Thoracic aorta (tissue), 2 donors: ENCODE measurements at regions not wholly inside any gene's neighbourhood (a gene's known extent, or its start where the extent isn't known, plus 50 kb on each side); places are given as distances from the start of the nearest gene placed in this dataset.

Experiments used
- ATAC-seq: fragments of 150-250 bp; one replicate; pipeline ENCODE4 v1.8.0; 2017; ENCODE audit warnings: low read depth; ENCODE audit not compliant: insufficient number of reproducible peaks, low FRiP score
- DNase-seq: peaks from one replicate; pipeline ENCODE4 v3.0.0-alpha.2; 2020; ENCODE audit warnings: low spot score
- H3K27ac ChIP-seq, 2 donors: fragments of 200-600 bp; sonication (generic); 1 replicate in 1 of 2; 2 replicates in 1 of 2; pipeline ENCODE4 v1.5.1; 2016; ENCODE audit warnings: mild to moderate bottlenecking in 2 of 2, moderate library complexity in 2 of 2
- H3K27me3 ChIP-seq: fragments of 200-600 bp; sonication (generic); replicated peaks from 2 replicates; pipeline ENCODE4 v1.6.0; 2016; ENCODE audit warnings: mild to moderate bottlenecking; ENCODE audit not compliant: insufficient read depth
- H3K36me3 ChIP-seq: fragments of 200-600 bp; sonication (generic); one replicate; pipeline ENCODE4 v1.5.1; 2016
- H3K4me1 ChIP-seq, 2 donors: fragments of 200-600 bp; sonication (generic); 1 replicate in 1 of 2; 2 replicates in 1 of 2; pipeline versions ENCODE4 v1.5.1 to v1.6.0; 2016; ENCODE audit warnings: low read depth in 2 of 2, mild to moderate bottlenecking in 1 of 2; ENCODE audit not compliant: control insufficient read depth in 1 of 2
- H3K4me3 ChIP-seq: fragments of 200-600 bp; sonication (generic); 2 replicates; pipeline ENCODE4 v1.5.1; 2016; ENCODE audit warnings: mild to moderate bottlenecking
- H3K9me3 ChIP-seq: fragments of 200-600 bp; sonication (generic); 2 replicates; pipeline ENCODE4 v1.5.1; 2016
- TF ChIP-seq, protein P1 (sequence below): fragments of 200-600 bp; sonication (generic); IDR thresholded peaks from one replicate; pipeline ENCODE4 v1.5.1; 2019; ENCODE audit warnings: antibody characterized with exemption

DNA sequence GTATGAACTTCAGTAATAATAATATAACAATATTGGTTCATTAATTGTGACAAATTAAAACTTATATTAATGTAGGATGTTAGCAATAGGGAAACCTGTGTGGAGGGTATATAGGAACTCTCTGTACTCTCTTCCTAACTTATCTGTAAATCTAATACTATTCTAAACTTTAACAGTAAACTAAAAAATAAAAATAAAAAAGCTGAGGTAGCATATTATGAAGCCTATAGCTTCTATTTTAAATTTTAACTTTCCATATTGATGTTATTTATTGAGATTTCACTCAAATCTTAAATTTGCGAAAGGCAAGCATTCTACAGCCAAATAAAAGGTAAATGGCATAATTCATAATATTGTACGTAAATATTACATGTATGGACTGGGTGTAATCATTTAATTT lies 326.4 kb downstream of the MEI4 start:
- H3K9me3 ChIP-seq = peaks cover 16% of the 10 kb centered on the region
- ATAC-seq = no peak
- H3K27ac ChIP-seq = no peak overlapping the region
- H3K4me3 ChIP-seq = no peak overlapping the region
- H3K27me3 ChIP-seq = no peaks in the 10 kb centered on the region
- H3K4me1 ChIP-seq = no peaks in the 10 kb centered on the region
- TF ChIP-seq, protein P1, sequence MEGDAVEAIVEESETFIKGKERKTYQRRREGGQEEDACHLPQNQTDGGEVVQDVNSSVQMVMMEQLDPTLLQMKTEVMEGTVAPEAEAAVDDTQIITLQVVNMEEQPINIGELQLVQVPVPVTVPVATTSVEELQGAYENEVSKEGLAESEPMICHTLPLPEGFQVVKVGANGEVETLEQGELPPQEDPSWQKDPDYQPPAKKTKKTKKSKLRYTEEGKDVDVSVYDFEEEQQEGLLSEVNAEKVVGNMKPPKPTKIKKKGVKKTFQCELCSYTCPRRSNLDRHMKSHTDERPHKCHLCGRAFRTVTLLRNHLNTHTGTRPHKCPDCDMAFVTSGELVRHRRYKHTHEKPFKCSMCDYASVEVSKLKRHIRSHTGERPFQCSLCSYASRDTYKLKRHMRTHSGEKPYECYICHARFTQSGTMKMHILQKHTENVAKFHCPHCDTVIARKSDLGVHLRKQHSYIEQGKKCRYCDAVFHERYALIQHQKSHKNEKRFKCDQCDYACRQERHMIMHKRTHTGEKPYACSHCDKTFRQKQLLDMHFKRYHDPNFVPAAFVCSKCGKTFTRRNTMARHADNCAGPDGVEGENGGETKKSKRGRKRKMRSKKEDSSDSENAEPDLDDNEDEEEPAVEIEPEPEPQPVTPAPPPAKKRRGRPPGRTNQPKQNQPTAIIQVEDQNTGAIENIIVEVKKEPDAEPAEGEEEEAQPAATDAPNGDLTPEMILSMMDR = no peak
- H3K36me3 ChIP-seq = no peaks in the 10 kb centered on the region
- DNase-seq = no peak

DNA sequence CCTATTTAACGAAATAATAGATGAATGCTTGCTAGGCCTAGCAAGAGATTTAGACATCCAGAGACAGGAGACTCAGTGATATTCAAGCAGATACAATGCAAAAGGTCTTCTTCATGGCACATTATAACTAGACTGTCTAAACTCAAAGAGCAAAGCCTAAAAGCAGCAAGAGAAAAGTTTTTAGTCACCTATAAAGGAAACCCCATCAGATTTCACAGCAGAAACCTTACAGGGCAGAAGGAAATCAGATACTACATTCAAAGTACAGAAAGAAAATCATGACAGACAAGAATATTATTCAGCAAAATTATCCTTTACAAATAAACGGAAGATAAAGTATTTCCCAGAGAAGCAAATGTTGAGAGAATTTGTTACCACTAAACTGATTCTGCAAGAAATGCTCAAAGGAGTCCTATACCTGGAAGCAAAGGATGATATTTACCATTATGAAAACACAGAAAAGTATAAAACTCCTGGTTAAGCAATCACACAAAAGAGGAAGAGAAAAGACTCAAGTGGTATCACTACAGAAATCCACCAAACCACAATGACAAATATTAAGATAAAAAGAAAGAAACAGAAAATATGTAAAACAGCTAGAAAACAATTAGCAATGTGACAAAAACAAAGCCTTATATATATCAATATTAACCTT lies 333.7 kb downstream of the MEI4 start:
- Histone ChIP-seq H3K27ac (no peak overlapping the region), H3K4me1 (no peaks in the 10 kb centered on the region), H3K27me3 (no peaks in the 10 kb centered on the region), H3K36me3 (no peaks in the 10 kb centered on the region), H3K4me3 (no peak overlapping the region), H3K9me3 (peaks cover 9% of the 10 kb centered on the region)
- DNase-seq (no peak), ATAC-seq (no peak)
- TF ChIP-seq, protein P1 = no peak

GRCh38 chr6:77987035-77987384 lies 334.2 kb downstream of the MEI4 start:
- Histone ChIP-seq H3K9me3 (peaks cover 9% of the 10 kb centered on the region), H3K36me3 (no peaks in the 10 kb centered on the region), H3K4me1 (no peaks in the 10 kb centered on the region), H3K4me3 (no peak overlapping the region), H3K27ac (no peak overlapping the region), H3K27me3 (no peaks in the 10 kb centered on the region)
- DNase-seq = no peak
- TF ChIP-seq, protein P1 = no peak
- ATAC-seq = no peak

DNA sequence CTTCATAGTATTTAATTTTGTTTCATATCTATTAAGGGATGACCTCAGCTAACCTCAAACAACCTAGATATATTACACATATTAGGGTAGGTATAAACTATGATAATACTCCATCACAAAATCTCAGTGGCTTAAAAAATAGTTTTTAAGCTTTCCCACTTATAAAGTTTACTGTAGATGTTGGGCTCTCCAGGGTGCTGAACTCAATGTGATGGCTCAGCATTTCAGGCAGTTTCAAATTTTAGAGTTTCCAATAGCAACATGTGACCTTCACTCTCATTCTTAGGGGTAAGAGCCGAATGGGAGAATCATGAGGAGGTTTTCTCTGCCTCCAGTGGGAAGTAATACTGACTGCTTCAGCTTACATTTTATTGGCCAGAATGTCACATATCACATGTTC lies 357.3 kb downstream of the MEI4 start:
- Histone ChIP-seq H3K27ac (no peak overlapping the region), H3K36me3 (no peaks in the 10 kb centered on the region), H3K9me3 (no peaks in the 10 kb centered on the region), H3K4me1 (no peaks in the 10 kb centered on the region), H3K27me3 (no peaks in the 10 kb centered on the region), H3K4me3 (no peak overlapping the region)
- DNase-seq (no peak), ATAC-seq (no peak)
- TF ChIP-seq, protein P1 = no peak

DNA sequence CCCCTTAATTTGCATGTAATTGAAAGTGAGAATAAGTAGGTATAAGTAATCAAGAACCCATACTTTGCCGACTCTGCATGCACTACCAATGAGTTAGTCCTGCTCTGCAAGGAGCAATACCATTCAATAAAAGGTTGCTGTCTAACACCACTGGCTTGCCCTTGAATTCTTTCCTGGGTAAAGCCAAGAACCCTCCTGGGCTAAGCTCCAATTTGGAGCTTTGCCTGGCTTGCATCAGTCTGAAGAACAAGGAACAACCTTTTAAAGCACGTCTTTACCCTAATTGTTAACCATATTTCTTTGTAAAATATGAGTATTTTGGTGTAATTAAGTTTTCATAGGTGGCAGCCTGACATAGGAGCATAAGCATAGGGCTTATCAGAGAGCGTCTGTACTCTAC lies 367.7 kb downstream of the MEI4 start:
- ATAC-seq = no peak
- H3K4me3 ChIP-seq = no peak overlapping the region
- TF ChIP-seq, protein P1 = no peak
- no peak overlapping the region for H3K27ac ChIP-seq
- no peaks in the 10 kb centered on the region for H3K36me3 ChIP-seq
- H3K4me1 ChIP-seq = no peaks in the 10 kb centered on the region
- no peak for DNase-seq
- no peaks in the 10 kb centered on the region for H3K27me3 ChIP-seq
- H3K9me3 ChIP-seq = no peaks in the 10 kb centered on the region
